ENCODE measurements at regions not wholly inside any gene's neighbourhood (a gene's known extent, or its start where the extent isn't known, plus 50 kb on each side); places are given as distances from the start of the nearest gene placed in this dataset.

GRCh38 chr2:22952656-22953225 is 432.2 kb upstream of the KLHL29 start:
- TF ChIP-seq POLR2AphosphoS5 (IDR thresholded peaks at IDR 0.05) (no peak), POLR2A (IDR thresholded peaks at IDR 0.05) (no peak)
